HEK293 (cell line): ENCODE measurements at regions not wholly inside any gene's neighbourhood (a gene's known extent, or its start where the extent isn't known, plus 50 kb on each side); places are given as distances from the start of the nearest gene placed in this dataset.

Source experiments
- CTCF ChIA-PET: fragments of 350-600 bp; formaldehyde crosslinking; extraction: SDS; loops from one replicate; lab custom pipeline; 2021; ENCODE audit warnings: antibody characterized with exemption; lab: Yijun Ruan, JAX
- POLR2A ChIA-PET: fragments of 300-600 bp; formaldehyde crosslinking; extraction: SDS; loops from one replicate; lab custom pipeline; 2020; ENCODE audit warnings: antibody characterized with exemption, inconsistent platforms; lab: Yijun Ruan, JAX
- H3K27ac ChIP-seq: fragments of 200-500 bp; sonication (Bioruptor generic); 2 replicates; pipeline ENCODE4 v1.5.1; 2014; ENCODE audit warnings: low read depth, low read length, control low read depth, inconsistent platforms; ENCODE audit errors: extremely low read depth
- H3K36me3 ChIP-seq, 2 experiments: fragments of 200-500 bp in 1 of 2; sonication (Bioruptor generic) in 1 of 2; 1 replicate in 1 of 2; 2 replicates in 1 of 2; pipeline ENCODE4 v1.5.1; 2014 to 2017; ENCODE audit warnings: inconsistent platforms in 2 of 2, low read length in 2 of 2; ENCODE audit not compliant: control insufficient read depth in 2 of 2, insufficient read depth in 1 of 2
- H3K4me1 ChIP-seq: fragments of 200-500 bp; sonication (Bioruptor generic); 2 replicates; pipeline ENCODE4 v1.5.1; 2014; ENCODE audit warnings: mild to moderate bottlenecking, low read length, inconsistent platforms; ENCODE audit not compliant: control insufficient read depth, insufficient read depth
- H3K4me3 ChIP-seq: 2 replicates; pipeline ENCODE4 v1.5.1; 2011; ENCODE audit warnings: low read depth, mild to moderate bottlenecking, control low read depth, low read length, moderate library complexity
- H3K9me3 ChIP-seq: fragments of 200-500 bp; sonication (Bioruptor generic); 2 replicates; pipeline ENCODE4 v1.5.1; 2014; ENCODE audit warnings: low read depth, low read length, inconsistent platforms; ENCODE audit not compliant: control insufficient read depth, insufficient read depth
- GLIS1 ChIP-seq: fragments of 450-650 bp; formaldehyde crosslinking; IDR thresholded peaks from 2 replicates; pipeline ENCODE4 v1.5.1; 2016; ENCODE audit warnings: missing biosample characterization, missing genetic modification characterization
- PRDM1 ChIP-seq: fragments of 450-650 bp; formaldehyde crosslinking; IDR thresholded peaks from 2 replicates; pipeline ENCODE4; 2016; ENCODE audit warnings: missing biosample characterization, missing genetic modification characterization
- SETDB1 ChIP-seq: IDR thresholded peaks from one replicate; pipeline ENCODE4 v1.6.1; 2017; ENCODE audit warnings: mild to moderate bottlenecking, low read length, moderate library complexity, mixed read lengths; ENCODE audit not compliant: insufficient read length
- SP7 ChIP-seq: fragments of 450-650 bp; formaldehyde crosslinking; IDR thresholded peaks from 2 replicates; pipeline ENCODE4 v1.5.1; 2016; ENCODE audit warnings: missing biosample characterization, missing genetic modification characterization
- ZNF133 ChIP-seq: fragments of 450-650 bp; formaldehyde crosslinking; IDR thresholded peaks from 2 replicates; pipeline ENCODE4 v1.5.1; 2016; ENCODE audit warnings: missing biosample characterization, missing genetic modification characterization
- ZNF146 ChIP-seq: fragments of 450-650 bp; formaldehyde crosslinking; IDR thresholded peaks from 2 replicates; pipeline ENCODE4 v1.5.1; 2016; ENCODE audit warnings: missing biosample characterization, missing genetic modification characterization
- ZNF335 ChIP-seq: fragments of 450-650 bp; formaldehyde crosslinking; conservative IDR thresholded peaks from 2 replicates; pipeline ENCODE4 v1.5.1; 2016; ENCODE audit warnings: missing biosample characterization, missing genetic modification characterization
- ZNF549 ChIP-seq: fragments of 450-650 bp; IDR thresholded peaks from 2 replicates; pipeline ENCODE4 v1.5.1; 2018; ENCODE audit warnings: missing biosample characterization, missing genetic modification characterization, mild to moderate bottlenecking, inconsistent platforms, moderate library complexity
- ZNF558 ChIP-seq: fragments of 450-650 bp; formaldehyde crosslinking; IDR thresholded peaks from 2 replicates; pipeline ENCODE4 v1.5.1; 2016; ENCODE audit warnings: missing biosample characterization, missing genetic modification characterization
- ZNF571 ChIP-seq: fragments of 450-650 bp; formaldehyde crosslinking; IDR thresholded peaks from 2 replicates; pipeline ENCODE4 v1.5.0; 2017; ENCODE audit warnings: missing biosample characterization, missing genetic modification characterization
- ZNF610 ChIP-seq: fragments of 450-650 bp; formaldehyde crosslinking; IDR thresholded peaks from 2 replicates; pipeline ENCODE4 v1.5.1; 2016; ENCODE audit warnings: missing biosample characterization, missing genetic modification characterization, borderline replicate concordance
- ZNF624 ChIP-seq: fragments of 450-650 bp; formaldehyde crosslinking; IDR thresholded peaks from 2 replicates; pipeline ENCODE4 v1.5.1; 2017; ENCODE audit warnings: missing biosample characterization, missing genetic modification characterization
- ZNF776 ChIP-seq: fragments of 450-650 bp; formaldehyde crosslinking; IDR thresholded peaks from 2 replicates; pipeline ENCODE4 v1.5.0; 2017; ENCODE audit warnings: missing biosample characterization, missing genetic modification characterization, borderline replicate concordance
- TF ChIP-seq, protein P1 (sequence below): sonication (generic); formaldehyde crosslinking; IDR thresholded peaks from 2 replicates; pipeline ENCODE4 v1.8.1; 2022; ENCODE audit warnings: mild to moderate bottlenecking, moderate library complexity, missing genetic modification reagents
- TF ChIP-seq, protein P2 (sequence below): fragments of 450-650 bp; formaldehyde crosslinking; IDR thresholded peaks from 2 replicates; pipeline ENCODE4 v1.5.1; 2016; ENCODE audit warnings: missing biosample characterization, missing genetic modification characterization
- TF ChIP-seq, protein P3 (sequence below): fragments of 450-650 bp; formaldehyde crosslinking; IDR thresholded peaks from 2 replicates; pipeline ENCODE4 v1.5.1; 2016; ENCODE audit warnings: missing biosample characterization, missing genetic modification characterization
- TF ChIP-seq, protein P4 (sequence below): fragments of 450-650 bp; formaldehyde crosslinking; conservative IDR thresholded peaks from 2 replicates; pipeline ENCODE4 v1.5.1; 2016; ENCODE audit warnings: low read depth, missing biosample characterization, missing genetic modification characterization
- TF ChIP-seq, protein P5 (sequence below): fragments of 450-650 bp; formaldehyde crosslinking; IDR thresholded peaks from 2 replicates; pipeline ENCODE4 v1.5.1; 2016; ENCODE audit warnings: missing biosample characterization, missing genetic modification characterization
- TF ChIP-seq, protein P6 (sequence below): fragments of 450-650 bp; formaldehyde crosslinking; IDR thresholded peaks from 2 replicates; pipeline ENCODE4 v1.5.1; 2017; ENCODE audit warnings: missing biosample characterization, missing genetic modification characterization

DNA sequence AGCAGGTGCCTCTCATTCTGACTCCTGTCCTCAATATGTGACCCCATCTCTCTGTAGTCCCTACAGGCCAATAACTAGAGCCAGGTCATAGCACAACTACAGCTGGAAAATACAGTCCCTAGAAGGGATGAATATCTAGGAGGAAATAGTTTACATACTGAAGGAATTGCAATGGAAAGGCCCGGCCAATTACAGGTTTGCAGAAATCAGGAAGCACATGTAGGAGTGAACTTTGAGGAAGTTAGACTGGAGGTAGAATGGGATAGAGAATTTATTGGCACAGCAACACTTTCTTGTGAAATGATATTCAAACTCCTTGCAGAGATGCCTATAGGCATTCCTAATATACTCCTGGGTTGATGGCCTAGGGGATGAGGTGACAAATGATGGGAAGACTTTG is 257.3 kb downstream of the GRIN2B start:
- TF ChIP-seq ZNF610 (tag by site-specific recombination) (no peak), GLIS1 (no peak)
- Histone ChIP-seq H3K36me3 (no peaks in the 10 kb centered on the region), H3K4me3 (no peak overlapping the region), H3K4me1 (no peaks in the 10 kb centered on the region; the same call in 1 of the 2 replicates), H3K27ac (no peak overlapping the region), H3K9me3 (no peaks in the 10 kb centered on the region)
- POLR2A ChIA-PET: no interaction called here
- CTCF ChIA-PET: interaction anchor here (0.6 kb wide), 2 partner anchors 10 to 143 kb away, joined by 3 to 4 read pairs; no protein-coding TSS in a partner anchor

DNA sequence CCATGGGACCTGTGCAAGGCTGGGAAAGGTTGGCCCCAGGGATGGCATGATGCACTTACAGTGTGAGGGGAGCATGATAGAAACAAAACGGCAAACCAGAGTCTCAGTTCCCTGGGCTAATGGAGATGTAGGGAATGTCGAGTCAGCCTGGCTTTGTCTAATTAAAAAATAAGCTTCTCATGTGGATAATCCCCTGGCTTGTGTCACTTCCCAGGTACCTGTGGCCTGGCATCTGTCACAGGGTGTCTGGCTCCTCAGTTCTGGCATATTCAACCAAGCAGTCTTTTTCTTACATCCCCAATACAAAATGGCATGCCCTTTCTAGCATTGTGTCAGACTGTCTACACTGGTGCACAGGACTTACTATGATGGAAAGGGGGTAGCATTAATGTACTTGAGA is 261.4 kb downstream of the GRIN2B start:
- Histone ChIP-seq H3K36me3 (no peaks in the 10 kb centered on the region), H3K9me3 (no peaks in the 10 kb centered on the region), H3K4me1 (no peaks in the 10 kb centered on the region), H3K27ac (no peak overlapping the region), H3K4me3 (no peak overlapping the region)
- CTCF ChIA-PET: interaction anchor here (2.1 kb wide), 1 partner anchor 20 kb away, joined by 7 read pairs; no protein-coding TSS in a partner anchor
- POLR2A ChIA-PET: no interaction called here
- TF ChIP-seq ZNF571 (tag by site-specific recombination) (no peak), ZNF146 (tag by site-specific recombination) (no peak), ZNF335 (no peak), ZNF133 (tag by site-specific recombination) (no peak), SETDB1 (no peak), ZNF624 (tag by site-specific recombination) (no peak), PRDM1 (no peak), ZNF776 (no peak), SP7 (tag by site-specific recombination) (no peak), ZNF558 (no peak), ZNF549 (no peak)
- TF ChIP-seq, protein P1, sequence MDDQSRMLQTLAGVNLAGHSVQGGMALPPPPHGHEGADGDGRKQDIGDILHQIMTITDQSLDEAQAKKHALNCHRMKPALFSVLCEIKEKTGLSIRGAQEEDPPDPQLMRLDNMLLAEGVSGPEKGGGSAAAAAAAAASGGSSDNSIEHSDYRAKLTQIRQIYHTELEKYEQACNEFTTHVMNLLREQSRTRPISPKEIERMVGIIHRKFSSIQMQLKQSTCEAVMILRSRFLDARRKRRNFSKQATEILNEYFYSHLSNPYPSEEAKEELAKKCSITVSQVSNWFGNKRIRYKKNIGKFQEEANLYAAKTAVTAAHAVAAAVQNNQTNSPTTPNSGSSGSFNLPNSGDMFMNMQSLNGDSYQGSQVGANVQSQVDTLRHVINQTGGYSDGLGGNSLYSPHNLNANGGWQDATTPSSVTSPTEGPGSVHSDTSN (CRISPR knock-in tag): no peak
- TF ChIP-seq, protein P2, sequence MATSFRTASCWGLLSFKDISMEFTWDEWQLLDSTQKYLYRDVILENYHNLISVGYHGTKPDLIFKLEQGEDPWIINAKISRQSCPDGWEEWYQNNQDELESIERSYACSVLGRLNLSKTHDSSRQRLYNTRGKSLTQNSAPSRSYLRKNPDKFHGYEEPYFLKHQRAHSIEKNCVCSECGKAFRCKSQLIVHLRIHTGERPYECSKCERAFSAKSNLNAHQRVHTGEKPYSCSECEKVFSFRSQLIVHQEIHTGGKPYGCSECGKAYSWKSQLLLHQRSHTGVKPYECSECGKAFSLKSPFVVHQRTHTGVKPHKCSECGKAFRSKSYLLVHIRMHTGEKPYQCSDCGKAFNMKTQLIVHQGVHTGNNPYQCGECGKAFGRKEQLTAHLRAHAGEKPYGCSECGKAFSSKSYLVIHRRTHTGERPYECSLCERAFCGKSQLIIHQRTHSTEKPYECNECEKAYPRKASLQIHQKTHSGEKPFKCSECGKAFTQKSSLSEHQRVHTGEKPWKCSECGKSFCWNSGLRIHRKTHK (tag by site-specific recombination): no peak
- TF ChIP-seq, protein P3, sequence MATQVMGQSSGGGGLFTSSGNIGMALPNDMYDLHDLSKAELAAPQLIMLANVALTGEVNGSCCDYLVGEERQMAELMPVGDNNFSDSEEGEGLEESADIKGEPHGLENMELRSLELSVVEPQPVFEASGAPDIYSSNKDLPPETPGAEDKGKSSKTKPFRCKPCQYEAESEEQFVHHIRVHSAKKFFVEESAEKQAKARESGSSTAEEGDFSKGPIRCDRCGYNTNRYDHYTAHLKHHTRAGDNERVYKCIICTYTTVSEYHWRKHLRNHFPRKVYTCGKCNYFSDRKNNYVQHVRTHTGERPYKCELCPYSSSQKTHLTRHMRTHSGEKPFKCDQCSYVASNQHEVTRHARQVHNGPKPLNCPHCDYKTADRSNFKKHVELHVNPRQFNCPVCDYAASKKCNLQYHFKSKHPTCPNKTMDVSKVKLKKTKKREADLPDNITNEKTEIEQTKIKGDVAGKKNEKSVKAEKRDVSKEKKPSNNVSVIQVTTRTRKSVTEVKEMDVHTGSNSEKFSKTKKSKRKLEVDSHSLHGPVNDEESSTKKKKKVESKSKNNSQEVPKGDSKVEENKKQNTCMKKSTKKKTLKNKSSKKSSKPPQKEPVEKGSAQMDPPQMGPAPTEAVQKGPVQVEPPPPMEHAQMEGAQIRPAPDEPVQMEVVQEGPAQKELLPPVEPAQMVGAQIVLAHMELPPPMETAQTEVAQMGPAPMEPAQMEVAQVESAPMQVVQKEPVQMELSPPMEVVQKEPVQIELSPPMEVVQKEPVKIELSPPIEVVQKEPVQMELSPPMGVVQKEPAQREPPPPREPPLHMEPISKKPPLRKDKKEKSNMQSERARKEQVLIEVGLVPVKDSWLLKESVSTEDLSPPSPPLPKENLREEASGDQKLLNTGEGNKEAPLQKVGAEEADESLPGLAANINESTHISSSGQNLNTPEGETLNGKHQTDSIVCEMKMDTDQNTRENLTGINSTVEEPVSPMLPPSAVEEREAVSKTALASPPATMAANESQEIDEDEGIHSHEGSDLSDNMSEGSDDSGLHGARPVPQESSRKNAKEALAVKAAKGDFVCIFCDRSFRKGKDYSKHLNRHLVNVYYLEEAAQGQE (tag by site-specific recombination): no peak
- TF ChIP-seq, protein P4, sequence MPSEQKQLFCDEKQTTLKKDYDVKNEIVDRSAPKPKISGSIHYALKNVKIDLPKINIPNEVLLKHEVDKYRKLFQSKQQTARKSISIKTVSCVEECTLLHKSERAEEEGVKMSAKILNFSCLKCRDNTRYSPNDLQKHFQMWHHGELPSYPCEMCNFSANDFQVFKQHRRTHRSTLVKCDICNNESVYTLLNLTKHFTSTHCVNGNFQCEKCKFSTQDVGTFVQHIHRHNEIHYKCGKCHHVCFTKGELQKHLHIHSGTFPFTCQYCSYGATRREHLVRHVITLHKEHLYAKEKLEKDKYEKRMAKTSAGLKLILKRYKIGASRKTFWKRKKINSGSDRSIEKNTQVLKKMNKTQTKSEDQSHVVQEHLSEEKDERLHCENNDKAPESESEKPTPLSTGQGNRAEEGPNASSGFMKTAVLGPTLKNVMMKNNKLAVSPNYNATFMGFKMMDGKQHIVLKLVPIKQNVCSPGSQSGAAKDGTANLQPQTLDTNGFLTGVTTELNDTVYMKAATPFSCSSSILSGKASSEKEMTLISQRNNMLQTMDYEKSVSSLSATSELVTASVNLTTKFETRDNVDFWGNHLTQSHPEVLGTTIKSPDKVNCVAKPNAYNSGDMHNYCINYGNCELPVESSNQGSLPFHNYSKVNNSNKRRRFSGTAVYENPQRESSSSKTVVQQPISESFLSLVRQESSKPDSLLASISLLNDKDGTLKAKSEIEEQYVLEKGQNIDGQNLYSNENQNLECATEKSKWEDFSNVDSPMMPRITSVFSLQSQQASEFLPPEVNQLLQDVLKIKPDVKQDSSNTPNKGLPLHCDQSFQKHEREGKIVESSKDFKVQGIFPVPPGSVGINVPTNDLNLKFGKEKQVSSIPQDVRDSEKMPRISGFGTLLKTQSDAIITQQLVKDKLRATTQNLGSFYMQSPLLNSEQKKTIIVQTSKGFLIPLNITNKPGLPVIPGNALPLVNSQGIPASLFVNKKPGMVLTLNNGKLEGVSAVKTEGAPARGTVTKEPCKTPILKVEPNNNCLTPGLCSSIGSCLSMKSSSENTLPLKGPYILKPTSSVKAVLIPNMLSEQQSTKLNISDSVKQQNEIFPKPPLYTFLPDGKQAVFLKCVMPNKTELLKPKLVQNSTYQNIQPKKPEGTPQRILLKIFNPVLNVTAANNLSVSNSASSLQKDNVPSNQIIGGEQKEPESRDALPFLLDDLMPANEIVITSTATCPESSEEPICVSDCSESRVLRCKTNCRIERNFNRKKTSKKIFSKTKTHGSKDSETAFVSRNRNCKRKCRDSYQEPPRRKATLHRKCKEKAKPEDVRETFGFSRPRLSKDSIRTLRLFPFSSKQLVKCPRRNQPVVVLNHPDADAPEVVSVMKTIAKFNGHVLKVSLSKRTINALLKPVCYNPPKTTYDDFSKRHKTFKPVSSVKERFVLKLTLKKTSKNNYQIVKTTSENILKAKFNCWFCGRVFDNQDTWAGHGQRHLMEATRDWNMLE (tag by site-specific recombination): no peak
- TF ChIP-seq, protein P5, sequence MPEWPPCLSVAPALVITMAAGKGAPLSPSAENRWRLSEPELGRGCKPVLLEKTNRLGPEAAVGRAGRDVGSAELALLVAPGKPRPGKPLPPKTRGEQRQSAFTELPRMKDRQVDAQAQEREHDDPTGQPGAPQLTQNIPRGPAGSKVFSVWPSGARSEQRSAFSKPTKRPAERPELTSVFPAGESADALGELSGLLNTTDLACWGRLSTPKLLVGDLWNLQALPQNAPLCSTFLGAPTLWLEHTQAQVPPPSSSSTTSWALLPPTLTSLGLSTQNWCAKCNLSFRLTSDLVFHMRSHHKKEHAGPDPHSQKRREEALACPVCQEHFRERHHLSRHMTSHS (tag by site-specific recombination): no peak
- TF ChIP-seq, protein P6, sequence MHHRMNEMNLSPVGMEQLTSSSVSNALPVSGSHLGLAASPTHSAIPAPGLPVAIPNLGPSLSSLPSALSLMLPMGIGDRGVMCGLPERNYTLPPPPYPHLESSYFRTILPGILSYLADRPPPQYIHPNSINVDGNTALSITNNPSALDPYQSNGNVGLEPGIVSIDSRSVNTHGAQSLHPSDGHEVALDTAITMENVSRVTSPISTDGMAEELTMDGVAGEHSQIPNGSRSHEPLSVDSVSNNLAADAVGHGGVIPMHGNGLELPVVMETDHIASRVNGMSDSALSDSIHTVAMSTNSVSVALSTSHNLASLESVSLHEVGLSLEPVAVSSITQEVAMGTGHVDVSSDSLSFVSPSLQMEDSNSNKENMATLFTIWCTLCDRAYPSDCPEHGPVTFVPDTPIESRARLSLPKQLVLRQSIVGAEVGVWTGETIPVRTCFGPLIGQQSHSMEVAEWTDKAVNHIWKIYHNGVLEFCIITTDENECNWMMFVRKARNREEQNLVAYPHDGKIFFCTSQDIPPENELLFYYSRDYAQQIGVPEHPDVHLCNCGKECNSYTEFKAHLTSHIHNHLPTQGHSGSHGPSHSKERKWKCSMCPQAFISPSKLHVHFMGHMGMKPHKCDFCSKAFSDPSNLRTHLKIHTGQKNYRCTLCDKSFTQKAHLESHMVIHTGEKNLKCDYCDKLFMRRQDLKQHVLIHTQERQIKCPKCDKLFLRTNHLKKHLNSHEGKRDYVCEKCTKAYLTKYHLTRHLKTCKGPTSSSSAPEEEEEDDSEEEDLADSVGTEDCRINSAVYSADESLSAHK: no peak
